HG02763 (cell line): ENCODE measurements at regions not wholly inside any gene's neighbourhood (a gene's known extent, or its start where the extent isn't known, plus 50 kb on each side); places are given as distances from the start of the nearest gene placed in this dataset.
"Not testable (repeated sequence)": the region's sequence is repeated elsewhere in the genome, so short reads cannot be mapped to it uniquely, and the experiment has no call there.

Source experiments
- ATAC-seq: cut with Tn5 transposase; IDR thresholded peaks from one replicate; pipeline ENCODE4 v1.9.1; 2021; ENCODE audit warnings: mild to moderate bottlenecking, moderate library complexity; ENCODE audit not compliant: unreplicated experiment

DNA sequence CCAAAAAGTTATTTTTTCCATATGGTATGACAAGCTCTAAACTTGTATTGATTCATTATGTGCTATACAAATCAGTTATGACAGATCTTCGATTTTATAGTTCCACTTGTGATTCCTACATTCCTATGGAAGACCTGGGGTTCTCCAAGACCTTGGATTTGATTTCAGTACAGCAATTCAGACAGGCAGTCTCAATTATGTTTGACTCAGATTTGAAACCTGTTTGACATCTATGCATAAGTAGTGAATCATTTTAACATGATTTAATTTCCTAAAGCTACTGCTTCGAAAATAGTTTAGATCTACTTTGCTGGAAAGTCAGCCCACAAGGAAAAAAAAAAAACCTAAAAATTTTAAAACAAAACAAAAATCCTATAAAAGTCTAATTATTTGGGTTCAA, 820.4 kb downstream of the LUZP2 start:
- no peak for ATAC-seq

DNA sequence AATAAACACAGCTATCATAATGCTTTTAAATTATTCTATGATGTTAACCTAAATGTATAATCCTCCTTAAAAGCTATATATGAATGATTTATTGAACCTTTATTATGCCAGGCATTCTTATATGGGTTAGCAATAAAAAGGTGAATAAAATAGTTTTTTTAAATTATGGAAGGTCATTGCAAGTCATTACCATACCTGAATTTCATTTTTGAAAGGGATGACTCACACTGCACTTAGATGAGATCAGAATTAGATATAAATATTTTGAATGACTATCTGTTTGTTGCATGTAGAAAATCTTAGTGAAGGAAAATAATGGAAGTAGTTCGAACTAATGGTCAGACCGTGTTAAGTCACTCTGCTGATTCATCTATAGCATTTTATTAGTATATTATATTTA, 822.3 kb downstream of the LUZP2 start:
- no peak for ATAC-seq

DNA sequence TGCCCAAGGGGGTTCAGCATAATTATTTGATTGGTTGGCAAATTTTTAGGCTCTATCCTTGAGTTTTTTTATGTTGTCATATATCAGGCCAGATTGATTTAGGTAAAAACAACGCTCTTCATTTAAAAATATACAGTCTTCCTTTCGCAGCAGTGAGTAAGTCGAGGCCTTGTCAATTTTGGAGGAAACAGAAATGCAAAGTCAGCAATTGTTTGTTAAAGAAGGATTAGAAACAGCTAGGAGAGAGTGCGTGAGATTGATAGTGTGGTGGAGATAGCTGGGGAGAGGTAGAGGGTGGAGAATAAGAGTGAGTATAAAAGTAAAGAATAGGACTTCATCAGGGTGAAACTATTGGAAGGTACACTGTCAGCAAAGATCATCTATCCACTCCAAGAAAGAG, 830.8 kb downstream of the LUZP2 start:
- no peak for ATAC-seq

DNA sequence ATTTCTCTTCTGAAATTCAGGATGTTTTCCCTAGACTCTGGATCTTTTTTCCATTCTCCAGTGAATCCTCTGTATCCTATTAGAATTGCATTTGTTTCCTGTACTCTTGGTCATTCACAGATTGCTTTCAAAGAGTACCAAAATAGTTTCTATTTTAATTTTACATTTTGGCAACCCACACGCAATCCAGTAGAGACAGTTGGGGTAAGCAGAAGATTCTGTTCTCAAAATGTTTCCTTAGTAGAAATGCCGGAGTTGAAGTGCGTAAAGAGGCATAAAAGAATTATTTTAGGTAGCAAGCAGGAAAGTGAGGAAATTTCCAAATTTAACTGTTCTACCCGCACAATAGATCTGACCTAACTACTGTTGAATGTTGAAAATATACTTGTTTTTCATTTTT, 842.4 kb downstream of the LUZP2 start:
- ATAC-seq = no peak

DNA sequence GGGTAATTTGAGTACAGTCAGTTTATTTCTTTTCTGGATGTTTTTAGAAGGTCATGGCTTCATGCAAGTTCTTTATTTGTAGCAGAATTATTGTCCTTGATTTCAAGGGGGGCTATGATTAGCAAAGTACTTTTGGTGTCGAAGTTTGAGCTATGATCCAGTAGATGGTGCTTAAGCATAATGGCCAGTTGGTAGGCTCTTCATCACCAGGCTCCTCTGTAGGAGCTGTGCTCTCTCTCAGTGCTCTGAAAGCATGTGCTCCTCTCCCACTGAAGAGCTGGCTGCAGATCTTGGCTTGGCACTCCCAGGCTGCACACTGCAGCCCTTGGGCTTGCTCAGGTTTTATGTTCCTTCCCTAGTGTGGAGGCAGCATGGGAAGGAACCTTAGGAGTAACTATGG, 852.7 kb downstream of the LUZP2 start:
- ATAC-seq = no peak

DNA sequence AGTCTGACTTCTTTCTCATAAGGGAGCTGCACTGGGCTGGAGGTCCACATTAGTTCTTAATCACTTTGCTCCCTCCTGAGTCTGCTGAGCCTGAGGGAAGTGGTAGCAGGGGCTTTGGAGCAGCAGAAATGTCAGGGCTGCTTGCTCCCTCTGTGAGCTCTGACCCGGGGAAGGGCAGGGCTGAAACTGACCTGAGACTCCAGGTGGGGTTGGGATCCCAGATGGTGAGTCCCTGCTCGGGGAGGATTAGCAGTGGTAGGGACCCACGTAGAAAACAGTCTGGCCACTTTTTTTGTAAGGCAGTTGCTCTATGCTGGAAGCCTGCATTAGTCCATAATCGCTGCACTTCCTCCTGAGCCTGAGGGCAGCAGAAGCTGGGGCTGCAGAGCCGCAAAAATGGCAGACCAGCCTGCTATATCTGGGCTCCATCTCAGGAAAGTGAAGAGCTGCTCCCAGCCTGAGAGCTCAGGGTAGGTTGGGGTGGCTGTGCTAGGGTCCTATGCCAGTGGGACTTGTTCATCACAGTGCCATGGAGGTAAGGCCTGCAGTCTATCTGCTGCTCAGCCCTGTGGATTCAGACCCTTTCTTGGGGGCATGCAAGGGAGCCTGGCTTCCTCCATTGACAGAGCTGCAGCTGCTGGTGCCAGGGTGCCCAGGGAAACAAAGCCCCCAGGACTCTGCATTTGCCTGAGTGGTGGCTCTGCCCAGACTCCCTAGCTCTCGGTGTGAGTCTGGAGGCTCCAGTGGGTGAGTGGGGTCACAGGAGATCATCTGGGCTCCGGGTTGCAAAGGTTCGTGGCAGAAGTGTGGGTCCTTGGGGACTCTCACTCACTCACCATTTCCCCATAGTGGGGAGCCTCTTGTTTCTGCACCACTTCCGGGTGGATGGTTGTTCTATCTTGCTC, 854.3 kb downstream of the LUZP2 start:
- ATAC-seq = no peak

DNA sequence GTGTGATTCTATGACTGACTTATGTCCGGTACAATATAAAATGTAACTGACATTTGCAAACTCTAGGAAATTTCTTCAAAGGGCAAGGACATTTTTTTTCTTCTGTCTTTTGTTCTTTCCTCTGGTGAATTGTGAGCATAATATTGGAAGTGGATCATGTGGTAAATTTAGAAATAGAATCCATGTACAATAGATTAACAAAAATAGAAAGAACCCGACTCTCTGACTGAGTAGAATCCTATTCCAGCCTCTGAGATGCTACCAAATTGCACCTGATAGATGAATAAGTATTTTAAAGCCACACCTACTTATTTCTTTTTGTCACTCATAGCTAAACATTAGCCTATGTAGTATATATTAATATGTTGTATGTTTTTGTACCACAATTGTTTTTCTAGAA, 860.3 kb downstream of the LUZP2 start:
- no peak for ATAC-seq

DNA sequence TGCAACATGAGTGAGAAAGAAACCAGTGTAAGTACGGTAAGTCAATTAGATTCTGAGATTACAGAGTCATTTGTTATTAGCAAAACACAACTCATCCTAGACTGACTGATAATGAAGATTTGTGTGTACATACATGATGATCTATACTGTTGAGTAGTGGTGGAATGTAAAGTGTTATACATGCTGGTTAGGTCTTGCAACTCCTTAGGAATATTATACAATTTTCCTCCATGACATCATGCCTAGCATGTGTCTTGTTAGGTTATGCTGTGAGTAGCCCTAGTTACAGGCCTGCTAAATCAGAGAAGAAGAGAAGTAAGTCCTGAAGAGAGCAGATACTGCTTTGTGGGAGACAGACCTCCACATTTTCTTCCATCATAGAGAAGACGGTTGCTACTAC, 880.6 kb downstream of the LUZP2 start:
- ATAC-seq = no peak

DNA sequence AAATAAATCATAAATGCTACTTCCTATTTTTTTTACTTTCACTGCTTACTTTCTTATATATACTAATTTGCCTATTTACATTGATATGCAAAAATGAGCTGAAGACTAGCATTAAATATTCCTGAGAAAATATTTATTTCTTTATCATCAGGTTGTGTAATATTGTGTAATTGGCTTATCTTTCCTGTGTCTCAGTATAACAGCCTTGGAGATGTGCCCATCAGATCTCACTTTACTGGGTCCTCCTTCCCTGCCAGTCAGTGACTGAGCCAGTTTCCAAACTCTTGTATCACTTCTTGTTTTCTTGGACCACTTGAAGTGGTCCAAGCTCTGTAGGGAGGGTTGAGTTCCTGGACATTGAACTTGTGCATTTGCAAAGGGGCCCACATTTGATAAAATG, 900.0 kb downstream of the LUZP2 start:
- ATAC-seq = no peak

DNA sequence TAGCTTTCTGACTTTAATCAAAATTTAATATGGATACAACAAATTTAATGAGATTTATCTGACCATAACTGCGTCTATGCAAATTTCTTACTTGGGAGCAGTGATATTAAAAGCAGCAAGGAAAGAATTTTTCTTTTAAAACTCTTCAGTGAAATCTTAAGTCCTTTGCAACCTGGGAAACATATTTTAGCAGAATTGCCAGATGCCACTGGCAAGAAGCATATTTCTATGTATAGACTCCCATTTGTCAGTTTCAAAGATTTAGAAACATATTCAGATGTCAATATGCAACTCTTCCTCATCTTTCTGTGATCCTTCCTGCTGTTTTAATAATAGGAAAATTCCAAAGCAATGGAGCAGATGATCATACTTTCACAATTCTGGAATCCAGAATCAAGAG, 911.3 kb downstream of the LUZP2 start:
- no peak for ATAC-seq

DNA sequence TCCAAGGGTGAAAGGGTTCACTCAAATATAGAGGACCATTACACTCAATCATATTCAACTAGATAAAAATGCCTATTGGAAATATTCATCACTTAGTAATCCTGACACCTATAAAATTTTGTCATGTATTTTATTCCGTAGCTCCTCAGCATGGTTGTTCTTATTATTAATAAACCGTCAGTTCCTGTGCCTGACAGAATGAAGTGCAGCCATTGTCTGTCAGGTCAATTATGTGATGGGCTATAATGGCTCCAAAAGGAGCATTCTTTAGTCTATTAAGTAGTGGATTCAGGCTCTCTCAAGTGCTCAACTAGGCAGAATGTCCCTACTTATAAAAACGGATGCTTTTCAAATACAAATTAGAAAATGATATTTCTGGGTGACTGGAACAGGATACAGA, 916.1 kb upstream of the ANO3 start:
- ATAC-seq = no peak

DNA sequence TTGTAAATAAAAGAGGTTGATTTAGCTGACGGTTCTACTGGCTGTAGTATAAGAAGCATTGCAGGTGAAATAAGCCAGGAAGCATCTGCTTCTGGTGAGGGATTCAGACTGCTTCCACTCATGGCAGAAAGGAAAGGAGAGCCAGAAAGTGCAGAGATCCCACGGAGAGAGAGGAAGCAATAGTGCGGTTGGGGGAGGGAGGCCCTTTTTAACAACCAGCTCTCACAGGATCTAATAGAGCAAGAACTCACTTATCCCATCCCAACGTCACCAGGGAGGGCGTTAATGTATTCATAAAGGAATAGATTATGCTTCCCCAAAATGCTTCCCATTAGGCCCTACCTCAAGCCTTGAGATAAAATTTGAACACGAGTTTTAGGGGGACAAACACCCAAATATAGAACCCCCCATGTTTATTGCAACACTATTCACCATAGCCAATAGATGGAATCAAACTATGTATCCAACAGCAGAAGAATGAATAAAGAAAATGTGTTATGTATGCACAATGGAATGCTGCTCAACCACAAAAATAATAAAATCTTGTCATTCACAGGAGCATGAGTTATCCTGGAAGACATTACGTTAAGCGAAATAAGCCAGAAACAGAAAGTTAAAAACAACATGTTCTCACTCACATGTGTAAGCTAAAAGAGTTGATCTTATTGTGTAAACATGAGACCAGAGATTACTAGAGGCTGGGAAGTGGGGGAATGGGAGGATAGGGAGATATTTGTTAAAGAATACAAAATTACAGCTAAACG, 908.3 kb upstream of the ANO3 start:
- no peak for ATAC-seq

DNA sequence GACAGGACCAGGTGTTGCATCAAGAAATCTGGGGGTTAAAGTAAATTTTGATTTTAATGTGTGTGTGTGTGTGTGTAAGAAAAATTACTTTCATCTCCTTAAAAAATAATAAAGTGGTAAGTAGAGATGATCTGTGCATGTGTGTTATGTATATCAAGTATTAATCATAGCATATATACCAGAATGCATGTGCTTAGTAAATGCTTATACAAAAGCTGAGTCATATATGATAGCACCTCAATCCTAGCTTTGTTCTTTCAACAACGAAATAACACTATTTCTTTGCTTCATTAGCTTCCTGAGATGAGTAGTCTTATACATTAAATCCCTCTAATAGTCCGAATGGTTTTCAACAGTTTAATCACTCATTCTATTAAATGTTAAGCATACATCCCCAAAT, 899.6 kb upstream of the ANO3 start:
- no peak for ATAC-seq

DNA sequence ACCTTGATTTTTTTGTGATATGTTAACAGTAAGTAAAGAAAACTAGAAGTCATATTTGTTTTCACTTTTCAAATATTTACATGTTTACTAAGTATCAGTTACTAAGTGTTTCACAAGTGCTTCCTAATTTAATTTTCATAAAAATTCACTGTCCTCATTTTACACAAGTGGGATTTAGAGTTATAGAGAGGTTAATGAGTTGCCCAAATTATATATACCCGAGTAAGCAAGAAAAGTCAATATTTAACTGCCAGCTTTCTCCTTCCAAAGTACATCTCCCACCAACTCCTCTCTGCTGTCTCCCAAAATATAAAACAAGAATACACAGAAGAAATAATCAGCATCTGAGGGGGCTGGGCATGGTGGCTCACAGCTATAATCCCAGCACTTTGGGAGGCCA, 896.7 kb upstream of the ANO3 start:
- ATAC-seq = no peak

DNA sequence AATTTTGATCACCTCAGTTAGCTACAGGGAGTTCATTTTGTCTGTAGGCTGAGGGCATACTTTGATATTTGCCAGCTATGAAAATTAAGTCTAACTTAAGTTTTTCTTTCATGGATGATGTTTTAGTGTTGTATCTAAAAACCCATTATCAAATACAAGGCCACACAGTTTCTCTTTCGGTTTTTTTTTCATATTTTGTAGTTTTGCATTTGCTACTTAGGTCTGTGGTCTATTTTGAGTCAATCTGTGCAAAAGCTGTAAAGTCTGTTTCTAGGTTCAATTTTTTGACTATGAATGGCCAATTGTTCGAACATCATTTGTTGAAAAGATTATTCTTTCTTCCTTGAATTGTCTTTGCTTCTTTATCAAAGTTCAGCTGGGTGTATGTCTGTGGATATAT, 895.6 kb upstream of the ANO3 start:
- no peak for ATAC-seq

DNA sequence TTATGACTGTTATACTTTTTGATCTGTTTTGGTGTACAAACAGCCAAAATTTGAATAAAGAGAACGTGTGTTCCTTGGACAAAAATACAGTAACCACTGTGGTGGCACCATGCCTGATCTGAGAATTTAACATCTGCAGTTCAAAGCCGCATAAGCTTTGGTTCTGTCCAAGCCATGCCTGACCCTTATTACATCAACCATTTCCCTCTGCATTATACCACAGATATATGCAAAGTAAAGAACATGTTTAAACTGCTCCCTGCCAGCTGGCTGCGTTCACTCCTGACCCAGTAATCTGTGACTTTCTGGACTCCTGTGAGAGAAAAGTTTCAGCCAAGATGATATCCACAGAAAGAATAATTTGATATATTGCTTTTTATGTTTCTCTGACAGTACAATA, 890.5 kb upstream of the ANO3 start:
- ATAC-seq = no peak

DNA sequence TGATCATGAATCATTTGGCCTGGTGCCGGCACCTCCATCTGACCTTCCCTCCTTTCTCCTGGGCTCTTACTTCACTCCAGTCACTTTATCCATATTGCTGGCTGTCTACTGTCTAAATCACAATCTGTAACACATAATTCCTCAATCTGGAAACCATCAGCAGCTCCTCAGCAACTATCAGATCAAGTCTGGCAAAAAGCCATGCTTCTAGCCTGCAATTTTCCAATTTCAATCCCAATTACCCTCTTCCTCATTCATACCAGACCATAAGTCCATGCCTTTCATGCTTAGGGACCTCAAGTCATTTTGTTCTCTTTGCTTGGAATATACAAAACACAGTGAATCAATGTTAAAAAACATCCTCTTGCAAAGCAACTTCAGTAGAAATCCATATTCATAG, 882.8 kb upstream of the ANO3 start:
- ATAC-seq = no peak

DNA sequence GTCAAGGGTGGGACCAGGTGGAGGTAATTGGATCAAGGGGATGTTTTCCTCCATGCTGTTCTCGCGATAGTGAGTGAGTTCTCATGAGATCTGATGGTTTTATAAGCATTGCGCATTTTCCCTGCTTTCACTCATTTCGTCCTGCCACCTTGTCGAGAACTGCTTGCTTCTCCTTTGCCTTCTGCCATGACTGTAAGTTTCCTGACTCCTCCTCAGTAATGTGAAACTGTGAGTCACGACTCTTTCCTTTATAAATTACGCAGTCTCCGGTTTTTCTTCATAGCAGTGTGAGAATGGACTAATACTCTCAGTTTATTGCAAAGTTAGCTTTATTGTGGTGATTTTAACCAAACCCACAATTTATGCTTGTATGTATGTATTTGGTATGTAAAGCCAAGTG, 878.5 kb upstream of the ANO3 start:
- no peak for ATAC-seq

DNA sequence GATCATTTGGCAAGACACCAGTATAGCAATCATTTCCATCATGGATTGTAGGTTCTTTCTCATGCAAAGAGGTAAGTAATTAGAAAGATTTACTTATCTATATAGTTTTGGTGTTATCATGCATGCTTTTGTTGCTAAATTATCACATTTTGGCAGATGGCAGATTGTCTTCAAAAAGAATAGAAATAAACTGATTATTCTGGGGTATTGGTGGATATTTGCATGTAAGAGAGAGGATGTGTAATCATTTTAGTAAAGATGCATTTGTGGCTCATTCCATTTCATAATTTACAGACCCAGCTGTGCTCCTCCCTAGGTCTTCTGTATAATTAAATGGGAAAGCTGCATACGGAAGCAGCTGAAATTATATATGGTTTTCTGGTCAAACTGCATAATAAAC, 875.7 kb upstream of the ANO3 start:
- no peak for ATAC-seq

DNA sequence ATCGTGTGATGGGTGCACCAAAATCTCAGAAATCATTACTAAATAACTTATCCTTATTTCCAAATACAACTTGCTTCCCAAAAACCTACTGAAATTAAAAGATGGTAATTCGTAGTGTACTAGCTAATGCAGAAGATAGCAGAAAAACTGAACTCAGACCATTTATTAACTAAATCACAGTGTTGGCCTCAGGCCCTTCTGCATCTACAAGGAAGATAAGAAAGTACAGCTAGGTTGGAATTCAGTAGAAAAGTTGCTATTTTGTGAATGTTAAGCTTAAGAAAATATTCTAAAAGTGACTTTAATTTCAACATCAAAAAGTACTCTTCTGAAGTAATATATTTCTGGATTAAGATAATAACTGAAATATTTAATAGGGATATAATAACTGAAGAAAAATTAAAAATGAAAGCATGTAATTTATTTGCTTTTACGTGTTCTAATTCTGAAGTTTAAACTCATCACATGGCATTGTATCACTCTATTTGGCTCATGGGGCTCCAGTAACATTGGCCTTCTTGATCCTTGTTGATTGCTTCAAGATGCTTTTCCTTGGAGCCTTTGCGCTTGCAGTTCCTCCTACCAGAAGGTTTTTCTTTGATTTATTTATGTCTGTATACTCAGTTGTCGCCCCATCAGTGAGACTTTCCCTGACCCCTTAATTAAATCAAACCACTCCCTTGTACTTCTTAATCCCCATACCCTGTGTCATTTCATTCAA, 847.9 kb upstream of the ANO3 start:
- no peak for ATAC-seq

DNA sequence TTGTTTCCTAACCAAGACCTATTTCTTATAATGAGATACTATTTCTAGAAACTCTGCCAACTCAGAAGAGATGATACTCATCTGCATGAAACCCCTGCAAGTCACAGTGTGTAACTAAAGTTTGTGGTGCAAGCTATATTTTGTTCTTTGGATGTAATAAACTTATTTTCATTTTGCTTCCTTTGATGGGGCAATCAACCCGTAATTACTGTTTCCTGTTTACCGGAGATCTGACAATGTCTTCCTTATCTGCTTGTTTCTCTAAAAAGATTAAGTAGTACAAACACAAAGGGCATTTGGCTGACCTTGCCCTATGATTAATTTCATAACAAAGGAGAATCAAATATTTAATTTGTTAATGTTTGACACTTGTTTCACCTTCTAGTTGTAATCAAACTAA, 846.6 kb upstream of the ANO3 start:
- no peak for ATAC-seq

DNA sequence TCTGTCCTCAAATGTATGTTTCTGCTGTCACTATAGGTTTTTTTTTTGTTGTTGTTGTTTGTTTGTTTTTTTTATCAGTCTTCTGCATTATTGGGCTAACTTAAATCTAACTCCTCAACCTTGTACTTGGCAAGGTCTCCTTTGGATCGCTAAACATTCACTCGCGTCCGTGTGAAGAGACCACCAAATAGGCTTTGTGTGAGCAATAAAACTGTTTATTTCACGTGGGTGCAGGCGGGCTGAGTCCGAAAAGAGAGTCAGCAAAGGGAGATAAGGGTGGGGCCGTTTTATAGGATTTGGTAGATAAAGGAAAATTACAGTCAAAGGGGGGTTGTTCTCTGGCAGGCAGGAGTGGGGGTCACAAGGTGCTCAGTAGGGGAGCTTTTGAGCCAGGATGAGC, 845.6 kb upstream of the ANO3 start:
- ATAC-seq = not testable (repeated sequence)
